ENCODE measurements at regions not wholly inside any gene's neighbourhood (a gene's known extent, or its start where the extent isn't known, plus 50 kb on each side); places are given as distances from the start of the nearest gene placed in this dataset.

DNA sequence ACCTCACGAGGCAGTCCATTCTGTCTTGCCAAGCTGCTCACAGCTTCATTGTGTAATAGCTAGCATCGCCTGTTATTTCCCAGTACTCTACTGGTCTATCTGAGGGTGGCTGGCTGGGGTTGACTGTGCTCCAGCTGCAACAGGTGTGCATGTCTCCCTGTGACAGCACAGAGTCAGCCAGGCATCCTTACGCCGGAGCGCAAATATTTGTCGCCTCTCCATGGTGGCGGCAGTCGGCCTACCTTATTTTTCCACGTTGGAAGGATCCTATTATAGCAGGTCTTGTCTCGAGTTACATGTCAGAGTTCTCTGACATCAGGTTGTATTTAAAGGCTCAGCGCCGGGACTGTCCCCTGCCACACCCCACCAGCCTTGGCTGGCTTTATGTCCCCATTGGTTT, 307.1 kb downstream of the TLE3 start:
- Histone ChIP-seq H3K4me3 (no peak overlapping the region), H3K4me1 (peaks cover 12% of the 10 kb centered on the region), H3K27me3 (no peaks in the 10 kb centered on the region), H3K9me3 (no peaks in the 10 kb centered on the region), H3K27ac (no peak overlapping the region), H3K36me3 (no peaks in the 10 kb centered on the region)
- intact Hi-C loops (cut with DNase I): no loop called here
- no peak for TF ChIP-seq POLR2AphosphoS5 (IDR thresholded peaks at IDR 0.05; ENCODE audit: insufficient read depth in 1 of 2, low read depth in 1 of 2)
- TF ChIP-seq POLR2A (IDR thresholded peaks at IDR 0.05): no peak
- TF ChIP-seq, protein P1, sequence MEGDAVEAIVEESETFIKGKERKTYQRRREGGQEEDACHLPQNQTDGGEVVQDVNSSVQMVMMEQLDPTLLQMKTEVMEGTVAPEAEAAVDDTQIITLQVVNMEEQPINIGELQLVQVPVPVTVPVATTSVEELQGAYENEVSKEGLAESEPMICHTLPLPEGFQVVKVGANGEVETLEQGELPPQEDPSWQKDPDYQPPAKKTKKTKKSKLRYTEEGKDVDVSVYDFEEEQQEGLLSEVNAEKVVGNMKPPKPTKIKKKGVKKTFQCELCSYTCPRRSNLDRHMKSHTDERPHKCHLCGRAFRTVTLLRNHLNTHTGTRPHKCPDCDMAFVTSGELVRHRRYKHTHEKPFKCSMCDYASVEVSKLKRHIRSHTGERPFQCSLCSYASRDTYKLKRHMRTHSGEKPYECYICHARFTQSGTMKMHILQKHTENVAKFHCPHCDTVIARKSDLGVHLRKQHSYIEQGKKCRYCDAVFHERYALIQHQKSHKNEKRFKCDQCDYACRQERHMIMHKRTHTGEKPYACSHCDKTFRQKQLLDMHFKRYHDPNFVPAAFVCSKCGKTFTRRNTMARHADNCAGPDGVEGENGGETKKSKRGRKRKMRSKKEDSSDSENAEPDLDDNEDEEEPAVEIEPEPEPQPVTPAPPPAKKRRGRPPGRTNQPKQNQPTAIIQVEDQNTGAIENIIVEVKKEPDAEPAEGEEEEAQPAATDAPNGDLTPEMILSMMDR (IDR thresholded peaks at IDR 0.05): no peak
- peak in 1 of 2 donors; percentile 87 for DNase-seq (ENCODE audit: extremely low spot score in 2 of 2)

DNA sequence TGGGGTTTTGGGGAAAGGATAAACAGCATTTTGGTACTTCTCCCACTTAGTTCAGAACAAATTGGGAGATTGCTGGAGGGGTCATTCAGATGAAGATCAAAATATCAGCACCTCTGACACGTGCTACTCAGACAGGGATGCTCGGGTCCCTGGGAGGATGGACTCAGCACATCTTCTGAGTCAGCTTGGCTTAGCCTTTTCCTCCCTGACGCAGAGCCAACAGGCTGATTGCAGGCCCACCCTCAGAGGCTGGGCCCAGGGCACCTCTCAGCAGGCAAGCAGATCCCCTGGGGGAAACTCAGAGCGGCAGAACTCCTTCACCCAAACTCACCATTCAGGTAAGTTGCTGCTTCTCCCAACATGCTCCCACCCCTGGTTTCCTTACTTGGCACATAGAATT, 304.9 kb downstream of the TLE3 start:
- TF ChIP-seq, protein P1 (IDR thresholded peaks at IDR 0.05): no peak
- no peak for TF ChIP-seq POLR2A (IDR thresholded peaks at IDR 0.05)
- TF ChIP-seq POLR2AphosphoS5 (IDR thresholded peaks at IDR 0.05; ENCODE audit: insufficient read depth in 1 of 2, low read depth in 1 of 2): no peak
- H3K27me3 ChIP-seq: no peaks in the 10 kb centered on the region

DNA sequence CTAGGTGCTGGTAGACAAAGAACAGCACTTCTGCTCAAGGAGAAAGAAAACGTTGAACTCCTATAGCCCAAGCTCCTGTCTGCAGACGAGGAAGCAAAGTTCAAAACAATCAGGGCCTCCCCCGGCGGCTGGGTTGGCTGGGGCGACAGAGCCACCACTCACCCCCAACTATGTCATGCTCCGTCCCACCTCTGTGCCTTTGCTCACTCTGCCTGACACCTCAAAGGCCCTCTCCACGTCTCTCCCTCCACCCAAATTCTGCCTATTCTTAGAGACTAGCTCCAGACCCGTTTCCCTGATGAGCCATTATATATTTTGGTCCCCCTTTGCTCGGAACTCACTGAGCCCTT, 304.3 kb downstream of the TLE3 start:
- Histone ChIP-seq H3K27ac (no peak overlapping the region), H3K36me3 (no peaks in the 10 kb centered on the region), H3K27me3 (no peaks in the 10 kb centered on the region), H3K4me3 (no peak overlapping the region), H3K4me1 (peaks cover 15% of the 10 kb centered on the region), H3K9me3 (no peaks in the 10 kb centered on the region)
- intact Hi-C loops (cut with DNase I): no loop called here
- TF ChIP-seq POLR2AphosphoS5 (IDR thresholded peaks at IDR 0.05; ENCODE audit: insufficient read depth in 1 of 2, low read depth in 1 of 2): no peak
- TF ChIP-seq, protein P1 (IDR thresholded peaks at IDR 0.05): no peak
- TF ChIP-seq POLR2A (IDR thresholded peaks at IDR 0.05): no peak
- peak; percentile 60 to 64 for DNase-seq (ENCODE audit: extremely low spot score in 2 of 2)

More for the DNA sequence above, 304.9 kb downstream of the TLE3 start:
- no peaks in the 10 kb centered on the region for H3K9me3 ChIP-seq
- H3K4me1 ChIP-seq: peaks cover 15% of the 10 kb centered on the region
- DNase-seq (ENCODE audit: extremely low spot score in 2 of 2): peak; percentile 74
- no peaks in the 10 kb centered on the region for H3K36me3 ChIP-seq
- no peak overlapping the region for H3K4me3 ChIP-seq
- H3K27ac ChIP-seq: no peak overlapping the region
- intact Hi-C loops (cut with DNase I): no loop called here

DNA sequence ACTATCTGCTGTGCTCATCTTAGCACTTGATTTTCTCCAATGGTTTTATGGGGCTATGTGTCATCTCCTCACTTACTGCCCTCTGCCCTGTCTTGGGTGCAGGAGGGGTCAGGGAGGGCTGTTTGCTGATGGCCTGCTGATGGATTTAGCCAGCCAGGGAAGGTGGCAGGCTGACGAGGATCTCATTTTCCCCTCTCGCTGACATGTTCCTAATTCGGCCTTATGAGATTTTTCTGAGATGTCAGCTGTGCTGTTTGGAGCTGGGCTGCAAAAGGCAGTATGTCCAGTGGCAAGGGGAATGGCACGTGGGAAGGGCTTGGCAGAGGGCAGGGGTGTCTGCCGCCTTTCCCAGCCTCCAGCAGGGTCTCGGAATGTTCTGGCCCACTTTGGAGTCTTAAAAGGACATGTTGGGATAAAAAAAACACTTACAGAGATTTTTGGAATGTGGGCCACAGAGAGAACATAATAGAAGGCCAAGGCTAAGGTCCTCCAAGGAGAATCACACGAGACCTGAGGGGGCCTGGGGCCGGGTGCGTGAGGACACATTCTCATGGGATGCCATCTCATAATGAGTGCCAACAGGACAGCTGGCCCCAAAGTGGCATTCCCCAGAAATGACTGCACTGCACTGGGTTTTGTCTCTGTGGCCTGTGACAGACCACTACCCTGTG, 303.8 kb downstream of the TLE3 start:
- no peak overlapping the region for H3K27ac ChIP-seq
- no peaks in the 10 kb centered on the region for H3K9me3 ChIP-seq
- peak; percentile 42 to 84 for DNase-seq (ENCODE audit: extremely low spot score in 2 of 2)
- peaks cover 15% of the 10 kb centered on the region for H3K4me1 ChIP-seq
- intact Hi-C loops (cut with DNase I): no loop called here
- H3K36me3 ChIP-seq: no peaks in the 10 kb centered on the region
- no peak for TF ChIP-seq POLR2A (IDR thresholded peaks at IDR 0.05)
- TF ChIP-seq, protein P1 (IDR thresholded peaks at IDR 0.05): no peak
- no peak for TF ChIP-seq POLR2AphosphoS5 (IDR thresholded peaks at IDR 0.05; ENCODE audit: insufficient read depth in 1 of 2, low read depth in 1 of 2)
- no peaks in the 10 kb centered on the region for H3K27me3 ChIP-seq
- no peak overlapping the region for H3K4me3 ChIP-seq

DNA sequence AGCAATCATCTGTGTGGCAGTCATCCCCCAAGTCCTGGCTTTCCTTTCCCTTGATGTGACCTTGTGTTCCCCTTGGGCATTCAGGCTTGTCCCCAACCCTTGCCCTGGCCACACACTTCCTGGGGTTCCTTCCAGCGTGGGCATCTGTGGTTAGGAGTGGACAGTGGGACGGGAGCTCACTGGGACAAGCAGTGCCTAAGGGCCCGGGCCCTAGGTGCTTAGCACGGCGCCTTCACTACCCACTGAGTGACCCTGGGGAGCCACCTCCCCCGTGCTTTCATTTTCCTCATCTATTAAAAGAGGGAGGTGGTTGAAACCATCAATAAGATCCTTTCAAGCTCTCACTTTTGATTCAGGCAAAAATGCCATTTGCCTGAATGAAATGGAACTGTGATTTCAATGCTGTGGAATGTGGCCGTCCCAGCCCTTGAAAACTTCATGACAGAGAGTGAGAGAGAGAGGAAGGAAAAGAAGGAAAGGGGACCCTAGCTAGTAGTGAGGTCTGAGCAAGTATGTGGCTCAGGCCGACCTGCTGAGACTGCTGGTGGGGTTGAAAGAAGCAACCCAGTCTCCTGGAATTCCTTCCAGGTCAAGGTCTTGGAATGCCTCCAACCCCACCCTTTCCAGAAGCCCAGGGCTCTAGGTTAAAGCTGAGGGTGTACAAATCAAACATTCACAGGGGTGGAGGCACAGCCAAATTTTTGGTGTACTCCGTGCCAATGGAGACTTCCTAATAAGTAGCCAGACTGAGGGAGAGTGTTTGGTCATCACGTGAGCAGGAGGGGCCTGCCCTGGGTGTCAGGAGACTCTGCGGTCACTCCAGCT, 302.9 kb downstream of the TLE3 start:
- H3K4me3 ChIP-seq: no peak overlapping the region
- TF ChIP-seq POLR2AphosphoS5 (IDR thresholded peaks at IDR 0.05; ENCODE audit: insufficient read depth in 1 of 2, low read depth in 1 of 2): peak in 1 of 2 donors; percentile 9
- TF ChIP-seq, protein P1 (IDR thresholded peaks at IDR 0.05): no peak
- TF ChIP-seq POLR2A (IDR thresholded peaks at IDR 0.05): no peak
- intact Hi-C loops (cut with DNase I): loop anchor here (5.0 kb wide), 1 partner anchor 362 kb away; no protein-coding TSS in a partner anchor
- peaks cover 15% of the 10 kb centered on the region for H3K4me1 ChIP-seq
- peak in 1 of 2 donors; percentile 88 for DNase-seq (ENCODE audit: extremely low spot score in 2 of 2)
- H3K27ac ChIP-seq: peak overlapping the region; percentile 30
- H3K27me3 ChIP-seq: no peaks in the 10 kb centered on the region
- no peaks in the 10 kb centered on the region for H3K9me3 ChIP-seq
- H3K36me3 ChIP-seq: no peaks in the 10 kb centered on the region

All from vagina (tissue), 2 donors.